ENCODE measurements at regions not wholly inside any gene's neighbourhood (a gene's known extent, or its start where the extent isn't known, plus 50 kb on each side); places are given as distances from the start of the nearest gene placed in this dataset.

- Histone ChIP-seq H3K9me2 (replicated peaks; ENCODE audit: insufficient read depth, low read length) (no peaks in the 10 kb centered on the region), H3K9me3 (replicated peaks; ENCODE audit: insufficient read depth, low read length) (no peaks in the 10 kb centered on the region), H3K4me2 (ENCODE audit: low read depth, low read length) (0 out of 2 replicates have a peak overlapping the region, but pooled peaks have one; percentile 28), H3K36me3 (replicated peaks; ENCODE audit: insufficient read depth, low read length) (no peaks in the 10 kb centered on the region), H3K27ac (ENCODE audit: low read length) (peak overlapping the region; percentile 93), H2AFZ (ENCODE audit: low read length) (no peak overlapping the region), H3K4me1 (ENCODE audit: low read length) (peaks cover 50% of the 10 kb centered on the region), H3K27me3 (replicated peaks; ENCODE audit: insufficient read depth, low read length) (no peaks in the 10 kb centered on the region), H3F3A (ENCODE audit: insufficient read depth, low read length) (peaks cover 10% of the 10 kb centered on the region), H3K4me3 (ENCODE audit: low read length) (no peak overlapping the region), H3K79me2 (ENCODE audit: low read length) (no peaks in the 10 kb centered on the region), H3K9ac (ENCODE audit: low read length) (peak overlapping the region; percentile 24; the same call in 1 of the 2 replicates), H4K20me1 (ENCODE audit: insufficient read depth, low read length) (no peaks in the 10 kb centered on the region)
- DNase-seq = no peak
- TF ChIP-seq CTCF (IDR thresholded peaks at IDR 0.05; ENCODE audit: low read length) (no peak), EZH2phosphoT487 (IDR thresholded peaks at IDR 0.05; ENCODE audit: low read length) (no peak), EZH2 (optimal IDR thresholded peaks at IDR 0.05; ENCODE audit: low read depth, low read length) (no peak)
Observed at GRCh38 chr2:20130160-20130560, 78.7 kb upstream of the LAPTM4A start.

GRCh38 chr2:20129331-20130159, 78.1 kb upstream of the LAPTM4A start:
- Histone ChIP-seq H3K4me3 (ENCODE audit: low read length) (no peak overlapping the region), H3K9me3 (replicated peaks; ENCODE audit: insufficient read depth, low read length) (no peaks in the 10 kb centered on the region), H3K4me2 (ENCODE audit: low read depth, low read length) (peak overlapping the region; percentile 28; the same call in 1 of the 2 replicates), H3K79me2 (ENCODE audit: low read length) (no peaks in the 10 kb centered on the region), H3K4me1 (ENCODE audit: low read length) (peaks cover 46% of the 10 kb centered on the region), H3K27me3 (replicated peaks; ENCODE audit: insufficient read depth, low read length) (no peaks in the 10 kb centered on the region), H2AFZ (ENCODE audit: low read length) (peak overlapping the region; percentile 16; the same call in 1 of the 2 replicates), H3K27ac (ENCODE audit: low read length) (peak overlapping the region; percentile 93), H3K36me3 (replicated peaks; ENCODE audit: insufficient read depth, low read length) (no peaks in the 10 kb centered on the region), H4K20me1 (ENCODE audit: insufficient read depth, low read length) (no peaks in the 10 kb centered on the region), H3F3A (ENCODE audit: insufficient read depth, low read length) (peaks cover 10% of the 10 kb centered on the region), H3K9ac (ENCODE audit: low read length) (peak overlapping the region; percentile 24; the same call in 1 of the 2 replicates), H3K9me2 (replicated peaks; ENCODE audit: insufficient read depth, low read length) (no peaks in the 10 kb centered on the region)
- peak; percentile 97 for DNase-seq
- TF ChIP-seq EZH2 (optimal IDR thresholded peaks at IDR 0.05; ENCODE audit: low read depth, low read length) (no peak), CTCF (IDR thresholded peaks at IDR 0.05; ENCODE audit: low read length) (no peak)

- no peaks in the 10 kb centered on the region for H4K20me1 ChIP-seq (ENCODE audit: insufficient read depth, low read length)
- H3K9me3 ChIP-seq (replicated peaks; ENCODE audit: insufficient read depth, low read length) = no peaks in the 10 kb centered on the region
- H3K36me3 ChIP-seq (replicated peaks; ENCODE audit: insufficient read depth, low read length) = no peaks in the 10 kb centered on the region
- no peak for DNase-seq
- peak overlapping the region; percentile 37 for H2AFZ ChIP-seq (ENCODE audit: low read length)
- H3K27me3 ChIP-seq (replicated peaks; ENCODE audit: insufficient read depth, low read length) = no peaks in the 10 kb centered on the region
- no peaks in the 10 kb centered on the region for H3K9me2 ChIP-seq (replicated peaks; ENCODE audit: insufficient read depth, low read length)
- H3K4me1 ChIP-seq (ENCODE audit: low read length) = peaks cover 46% of the 10 kb centered on the region
- peak overlapping the region; percentile 93 for H3K27ac ChIP-seq (ENCODE audit: low read length)
- peak overlapping the region; percentile 67; the same call in 1 of the 2 replicates for H3K4me2 ChIP-seq (ENCODE audit: low read depth, low read length)
- peaks cover 10% of the 10 kb centered on the region for H3F3A ChIP-seq (ENCODE audit: insufficient read depth, low read length)
- 0 out of 2 replicates have a peak overlapping the region, but pooled peaks have one; percentile 5 for H3K4me3 ChIP-seq (ENCODE audit: low read length)
- TF ChIP-seq EZH2 (optimal IDR thresholded peaks at IDR 0.05; ENCODE audit: low read depth, low read length) (no peak), CTCF (IDR thresholded peaks at IDR 0.05; ENCODE audit: low read length) (no peak), EZH2phosphoT487 (IDR thresholded peaks at IDR 0.05; ENCODE audit: low read length) (no peak)
- peak overlapping the region; percentile 50; the same call in 1 of the 2 replicates for H3K9ac ChIP-seq (ENCODE audit: low read length)
- H3K79me2 ChIP-seq (ENCODE audit: low read length) = no peaks in the 10 kb centered on the region
Observed at GRCh38 chr2:20128506-20129330, 77.3 kb upstream of the LAPTM4A start.
